ENCODE measurements at regions not wholly inside any gene's neighbourhood (a gene's known extent, or its start where the extent isn't known, plus 50 kb on each side); places are given as distances from the start of the nearest gene placed in this dataset.
"Not testable (repeated sequence)": the region's sequence is repeated elsewhere in the genome, so short reads cannot be mapped to it uniquely, and the experiment has no call there.

GRCh38 chr7:156578978-156579430 is 61.6 kb upstream of the RNF32 start:
- FAIRE-seq = no peak
- no peak for TF ChIP-seq CTCF (IDR thresholded peaks at IDR 0.05; ENCODE audit: insufficient read depth, missing control alignments)
- DNase-seq (ENCODE audit: insufficient read length, low spot score) = no peak

GRCh38 chr7:156578578-156578940 is 62.0 kb upstream of the RNF32 start:
- FAIRE-seq (no peak), DNase-seq (ENCODE audit: insufficient read length, low spot score) (no peak)
- no peak for TF ChIP-seq CTCF (IDR thresholded peaks at IDR 0.05; ENCODE audit: insufficient read depth, missing control alignments)

GRCh38 chr7:156577645-156578577 is 62.7 kb upstream of the RNF32 start:
- FAIRE-seq (no peak), DNase-seq (ENCODE audit: insufficient read length, low spot score) (no peak)
- TF ChIP-seq CTCF (IDR thresholded peaks at IDR 0.05; ENCODE audit: insufficient read depth, missing control alignments) = no peak

GRCh38 chr7:156576216-156577058 is 64.1 kb upstream of the RNF32 start:
- no peak for FAIRE-seq
- no peak for TF ChIP-seq CTCF (IDR thresholded peaks at IDR 0.05; ENCODE audit: insufficient read depth, missing control alignments)
- DNase-seq (ENCODE audit: insufficient read length, low spot score) = no peak

DNA sequence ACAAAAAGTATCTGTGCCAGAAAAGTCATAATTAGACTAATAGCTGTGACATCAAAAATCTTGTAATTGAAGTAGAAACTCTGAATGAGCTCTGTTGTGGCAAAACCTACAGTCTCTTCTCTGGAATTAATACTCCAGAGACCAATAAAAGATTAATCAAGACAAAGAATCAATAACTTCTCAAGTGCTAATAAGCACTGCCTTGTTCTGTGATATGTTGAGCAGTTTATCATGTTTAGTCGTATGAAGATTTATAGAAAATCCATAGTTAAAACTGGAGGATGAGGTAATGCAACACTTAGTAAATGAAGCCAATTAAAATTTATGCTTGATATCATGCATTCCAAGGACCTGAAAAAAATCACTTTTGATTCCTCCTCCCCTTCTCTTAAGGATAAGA is 72.3 kb upstream of the RNF32 start:
- TF ChIP-seq CTCF (IDR thresholded peaks at IDR 0.05; ENCODE audit: insufficient read depth, missing control alignments) = no peak

GRCh38 chr7:156566812-156567549 is 73.6 kb upstream of the RNF32 start:
- no peak for DNase-seq (ENCODE audit: insufficient read length, low spot score)
- no peak for FAIRE-seq
- no peak for TF ChIP-seq CTCF (IDR thresholded peaks at IDR 0.05; ENCODE audit: insufficient read depth, missing control alignments)

More for the DNA sequence above, 72.3 kb upstream of the RNF32 start:
- FAIRE-seq = no peak
- no peak for DNase-seq (ENCODE audit: insufficient read length, low spot score)

DNA sequence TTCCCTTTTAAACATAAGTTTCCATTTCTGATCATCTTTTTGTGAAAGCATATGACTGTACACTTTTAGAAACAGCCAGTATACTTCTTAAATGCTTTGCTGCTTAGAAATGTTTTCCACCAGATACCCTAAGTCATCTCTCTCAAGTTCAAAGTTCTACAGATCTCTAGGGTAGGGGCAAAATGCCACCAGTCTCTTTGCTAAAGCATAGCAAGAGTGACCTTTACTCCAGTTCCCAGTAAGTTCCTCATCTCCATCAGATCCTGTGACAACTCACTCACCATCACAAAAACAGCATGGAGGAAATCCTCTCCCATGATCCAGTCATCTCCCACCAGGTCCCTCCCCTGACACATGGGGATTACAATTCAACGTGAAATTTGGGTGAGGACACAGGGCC is 75.6 kb upstream of the RNF32 start:
- DNase-seq (ENCODE audit: insufficient read length, low spot score); FAIRE-seq: not testable (repeated sequence)

Measured in D721Med (cell line).